Esophagus muscularis mucosa (tissue), 4 donors: ENCODE measurements at regions not wholly inside any gene's neighbourhood (a gene's known extent, or its start where the extent isn't known, plus 50 kb on each side); places are given as distances from the start of the nearest gene placed in this dataset.

Source experiments
- DNase-seq: peaks from one replicate; pipeline ENCODE4 v3.0.0-alpha.2; 2017; ENCODE audit errors: extremely low spot score
- H3K27ac ChIP-seq, 4 donors: fragments of 200-600 bp; sonication (generic); replicated peaks in 1 of 4; 1 replicate in 3 of 4; 2 replicates in 1 of 4; pipeline ENCODE4 v1.5.1; 2016 to 2019; ENCODE audit warnings: mild to moderate bottlenecking in 1 of 4
- H3K27me3 ChIP-seq, 4 donors: fragments of 200-600 bp; sonication (generic); one replicate each; pipeline versions ENCODE4 v1.5.1 to v1.6.0; 2016 to 2019
- H3K36me3 ChIP-seq, 4 donors: fragments of 200-600 bp; sonication (generic); one replicate each; pipeline ENCODE4 v1.5.1; 2016 to 2019
- H3K4me1 ChIP-seq, 4 donors: fragments of 200-600 bp; sonication (generic); one replicate each; pipeline ENCODE4 v1.5.1; 2016 to 2019
- H3K4me3 ChIP-seq, 4 donors: fragments of 200-600 bp; sonication (generic); 1 replicate in 2 of 4; 2 replicates in 2 of 4; pipeline ENCODE4 v1.5.1; 2016 to 2019; ENCODE audit warnings: mild to moderate bottlenecking in 4 of 4, moderate library complexity in 1 of 4
- H3K9me3 ChIP-seq, 4 donors: fragments of 200-600 bp; sonication (generic); 1 replicate in 3 of 4; 2 replicates in 1 of 4; pipeline ENCODE4 v1.5.1; 2016 to 2019
- EP300 ChIP-seq: sonication (generic); formaldehyde crosslinking; IDR thresholded peaks from one replicate; pipeline ENCODE4 v1.6.1; 2017; ENCODE audit warnings: antibody characterized with exemption
- POLR2A ChIP-seq: fragments of 450-650 bp; IDR thresholded peaks from one replicate; pipeline ENCODE4 v1.6.1; 2017; ENCODE audit warnings: antibody characterized with exemption, moderate library complexity, mild to moderate bottlenecking, low read depth
- POLR2AphosphoS5 ChIP-seq, 2 donors: sonication (generic); formaldehyde crosslinking; IDR thresholded peaks; one replicate each; pipeline ENCODE4 v1.6.1; 2017; ENCODE audit warnings: antibody characterized with exemption in 2 of 2
- WGBS: methylation state at CpG from one replicate; pipeline ENCODE4 v1.1.5; 2018; 5-methylcytosine and 5-hydroxymethylcytosine counted together
- intact Hi-C: fragments of 100-400 bp; cut with DNase I; formaldehyde crosslinking; loops from one replicate; pipeline ENCODE4 v1.15.1; 2023
- TF ChIP-seq, protein P1 (sequence below), 3 experiments: fragments of 200-600 bp in 2 of 3; fragments of 450-650 bp in 1 of 3; sonication (generic) in 2 of 3; IDR thresholded peaks; one replicate each; pipeline ENCODE4 v1.5.1; 2017 to 2019; ENCODE audit warnings: antibody characterized with exemption in 3 of 3, mild to moderate bottlenecking in 2 of 3, moderate library complexity in 1 of 3

DNA sequence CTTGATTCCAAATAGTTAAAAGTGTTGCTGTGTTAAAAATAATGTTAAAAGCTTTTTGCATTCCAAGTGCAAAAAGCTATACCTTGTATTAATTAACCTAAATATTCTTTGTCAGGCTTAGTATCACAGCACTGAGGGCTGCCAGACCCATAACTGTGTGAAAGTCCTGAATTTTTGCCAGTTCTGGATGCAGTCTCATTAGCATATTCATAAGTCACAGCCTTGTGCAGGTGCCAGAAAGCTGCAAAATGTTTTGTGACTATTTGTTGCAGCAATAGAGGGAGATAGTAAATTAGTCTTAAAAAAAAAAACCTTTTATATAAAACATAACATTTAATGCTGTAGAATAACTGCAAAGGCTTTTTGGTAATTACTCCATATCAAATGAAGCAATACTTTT, 56.6 kb downstream of the SLITRK1 start:
- H3K27me3 ChIP-seq: no peaks in the 10 kb centered on the region

DNA sequence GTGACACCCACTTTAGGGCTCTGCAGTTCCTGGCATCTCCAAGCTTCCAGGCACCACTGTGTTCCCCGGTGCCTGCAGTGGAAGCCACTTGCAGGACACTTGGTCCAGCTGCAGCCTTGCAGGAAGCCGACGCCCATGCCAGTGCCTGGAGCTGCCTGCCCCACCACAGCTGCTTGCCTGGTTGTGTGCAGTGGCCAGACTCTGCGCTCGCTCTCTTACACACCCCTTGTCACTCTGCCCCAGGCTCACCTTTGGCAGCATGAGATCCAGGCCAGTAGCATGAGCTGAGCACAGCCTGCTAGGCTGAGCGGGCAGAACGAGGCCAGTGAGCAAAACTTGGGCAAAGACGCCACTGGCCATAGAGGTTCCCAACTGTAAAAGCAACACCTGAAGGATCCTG, 57.7 kb downstream of the SLITRK1 start:
- Histone ChIP-seq H3K4me1 (no peaks in the 10 kb centered on the region), H3K27ac (no peak overlapping the region), H3K4me3 (no peak overlapping the region), H3K9me3 (no peaks in the 10 kb centered on the region), H3K27me3 (no peaks in the 10 kb centered on the region), H3K36me3 (no peaks in the 10 kb centered on the region)
- TF ChIP-seq EP300 (no peak), POLR2A (no peak), POLR2AphosphoS5 (IDR thresholded peaks at IDR 0.05) (no peak)
- TF ChIP-seq, protein P1, sequence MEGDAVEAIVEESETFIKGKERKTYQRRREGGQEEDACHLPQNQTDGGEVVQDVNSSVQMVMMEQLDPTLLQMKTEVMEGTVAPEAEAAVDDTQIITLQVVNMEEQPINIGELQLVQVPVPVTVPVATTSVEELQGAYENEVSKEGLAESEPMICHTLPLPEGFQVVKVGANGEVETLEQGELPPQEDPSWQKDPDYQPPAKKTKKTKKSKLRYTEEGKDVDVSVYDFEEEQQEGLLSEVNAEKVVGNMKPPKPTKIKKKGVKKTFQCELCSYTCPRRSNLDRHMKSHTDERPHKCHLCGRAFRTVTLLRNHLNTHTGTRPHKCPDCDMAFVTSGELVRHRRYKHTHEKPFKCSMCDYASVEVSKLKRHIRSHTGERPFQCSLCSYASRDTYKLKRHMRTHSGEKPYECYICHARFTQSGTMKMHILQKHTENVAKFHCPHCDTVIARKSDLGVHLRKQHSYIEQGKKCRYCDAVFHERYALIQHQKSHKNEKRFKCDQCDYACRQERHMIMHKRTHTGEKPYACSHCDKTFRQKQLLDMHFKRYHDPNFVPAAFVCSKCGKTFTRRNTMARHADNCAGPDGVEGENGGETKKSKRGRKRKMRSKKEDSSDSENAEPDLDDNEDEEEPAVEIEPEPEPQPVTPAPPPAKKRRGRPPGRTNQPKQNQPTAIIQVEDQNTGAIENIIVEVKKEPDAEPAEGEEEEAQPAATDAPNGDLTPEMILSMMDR (IDR thresholded peaks at IDR 0.05): no peak
- WGBS: 98% methylated on average over 5 of the region's 8 CpGs
- intact Hi-C loops: no loop called here
- DNase-seq: no peak

More for the DNA sequence above, 56.6 kb downstream of the SLITRK1 start:
- H3K4me1 ChIP-seq: no peaks in the 10 kb centered on the region
- TF ChIP-seq EP300: no peak
- no peaks in the 10 kb centered on the region for H3K36me3 ChIP-seq
- no peak for DNase-seq
- H3K9me3 ChIP-seq: no peaks in the 10 kb centered on the region
- no peak overlapping the region for H3K27ac ChIP-seq
- intact Hi-C loops: no loop called here
- no peak overlapping the region for H3K4me3 ChIP-seq

DNA sequence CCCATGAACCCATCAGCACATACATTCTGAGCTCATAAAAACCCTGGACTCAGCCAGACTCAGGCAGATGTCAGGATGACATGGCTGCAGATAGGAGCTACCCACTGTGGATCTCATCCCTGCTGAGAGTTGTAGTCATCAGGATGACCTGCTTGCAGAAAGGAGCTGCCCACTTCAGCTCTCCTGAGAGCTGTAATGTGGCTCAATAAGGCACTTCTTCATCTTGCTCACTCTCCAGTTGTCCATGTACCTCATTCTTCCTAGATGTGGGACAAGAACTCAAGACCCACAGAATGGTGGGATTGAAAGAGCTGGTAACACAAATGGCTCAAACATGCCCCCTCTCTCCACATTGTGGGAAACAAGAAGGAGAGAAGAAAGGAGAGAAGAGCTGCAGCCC, 58.2 kb downstream of the SLITRK1 start:
- no peak for DNase-seq
- TF ChIP-seq POLR2AphosphoS5 (IDR thresholded peaks at IDR 0.05): no peak
- TF ChIP-seq EP300: no peak
- TF ChIP-seq POLR2A: no peak
- TF ChIP-seq, protein P1 (IDR thresholded peaks at IDR 0.05): no peak
- no peaks in the 10 kb centered on the region for H3K9me3 ChIP-seq
- no peaks in the 10 kb centered on the region for H3K27me3 ChIP-seq
- no peak overlapping the region for H3K27ac ChIP-seq
- no peak overlapping the region for H3K4me3 ChIP-seq
- no peaks in the 10 kb centered on the region for H3K4me1 ChIP-seq
- H3K36me3 ChIP-seq: no peaks in the 10 kb centered on the region
- intact Hi-C loops: no loop called here

DNA sequence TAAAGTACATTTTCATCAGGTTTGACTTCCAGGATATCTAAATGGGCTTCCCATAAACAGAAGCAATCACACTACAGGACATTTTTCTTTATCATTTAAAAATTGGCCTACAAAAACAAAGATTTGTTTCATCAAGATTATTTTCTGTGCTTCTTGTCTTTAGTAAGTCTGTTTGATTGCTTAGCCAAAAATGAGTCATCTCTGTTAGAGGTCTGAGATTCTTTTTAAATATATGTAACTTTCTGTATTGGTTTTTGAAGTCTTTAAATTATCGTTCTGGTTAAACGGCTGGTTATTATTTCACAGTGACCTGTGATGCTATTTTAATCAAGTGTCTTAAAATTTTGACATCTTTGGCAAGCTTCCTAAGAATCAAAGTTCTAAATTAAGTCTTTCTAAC, 62.7 kb downstream of the SLITRK1 start:
- 47% methylated on average over 2 of the region's 2 CpGs for WGBS
- H3K27ac ChIP-seq: no peak overlapping the region
- no peaks in the 10 kb centered on the region for H3K9me3 ChIP-seq
- H3K27me3 ChIP-seq: no peaks in the 10 kb centered on the region
- intact Hi-C loops: no loop called here
- no peaks in the 10 kb centered on the region for H3K4me1 ChIP-seq
- no peak for DNase-seq
- no peak overlapping the region for H3K4me3 ChIP-seq
- H3K36me3 ChIP-seq: no peaks in the 10 kb centered on the region
- TF ChIP-seq EP300: no peak
- no peak for TF ChIP-seq POLR2AphosphoS5 (IDR thresholded peaks at IDR 0.05)
- no peak for TF ChIP-seq POLR2A
- TF ChIP-seq, protein P1 (IDR thresholded peaks at IDR 0.05): no peak

- no peak for TF ChIP-seq EP300
- TF ChIP-seq, protein P1 (IDR thresholded peaks at IDR 0.05): no peak
- TF ChIP-seq POLR2A: no peak
- TF ChIP-seq POLR2AphosphoS5 (IDR thresholded peaks at IDR 0.05): no peak
- no peaks in the 10 kb centered on the region for H3K4me1 ChIP-seq
- intact Hi-C loops: no loop called here
- no peak overlapping the region for H3K4me3 ChIP-seq
- no peaks in the 10 kb centered on the region for H3K27me3 ChIP-seq
- DNase-seq: no peak
- no peaks in the 10 kb centered on the region for H3K9me3 ChIP-seq
- WGBS: 82% methylated on average over 4 of the region's 4 CpGs
- H3K27ac ChIP-seq: no peak overlapping the region
- no peaks in the 10 kb centered on the region for H3K36me3 ChIP-seq
Measured at GRCh38 chr13:83819156-83819555, 63.1 kb downstream of the SLITRK1 start.
